K562 (cell line): ENCODE measurements at regions not wholly inside any gene's neighbourhood (a gene's known extent, or its start where the extent isn't known, plus 50 kb on each side); places are given as distances from the start of the nearest gene placed in this dataset.

Experiments
- ATAC-seq: fragments of 200-7000 bp; cut with Tn5 transposase; 3 replicates; pipeline ENCODE4 v1.9.1; 2020; ENCODE audit warnings: moderate library complexity
- BruUV-seq: library from RNA; stranded (reverse); fragments of 400-500 nt; replicated peaks from 2 replicates; lab custom pipeline; 2021; lab: Mats Ljungman, UMichigan
- CTCF ChIA-PET: fragments of 300-600 bp; formaldehyde crosslinking; extraction: SDS; loops from one replicate; lab custom pipeline; 2021; ENCODE audit warnings: low intra/inter-chr PET ratio; lab: Yijun Ruan, JAX
- POLR2A ChIA-PET: fragments of 300-600, 350-650 bp; sonication (Branson Sonifier 250); formaldehyde crosslinking; extraction: SDS; loops from one replicate; lab custom pipeline; 2021; ENCODE audit warnings: antibody characterized with exemption, inconsistent platforms; lab: Yijun Ruan, JAX
- DNase-seq, 4 experiments: peaks; one replicate each; pipeline versions ENCODE4 v3.0.0 to v3.0.0-alpha.2; 2011 to 2018; ENCODE audit warnings: low spot score in 3 of 4, mixed read lengths in 3 of 4; ENCODE audit errors: extremely low read depth in 1 of 4
- FAIRE-seq: peaks from 2 replicates; lab custom pipeline; 2011; peaks lifted over from hg19 to GRCh38; lab: Jason Lieb, UNC
- H2AFZ ChIP-seq: 2 replicates; pipeline ENCODE4 v1.6.0; 2011; ENCODE audit warnings: low read depth, low read length, control low read depth, inconsistent platforms
- H3K27ac ChIP-seq: fragments of 200-600 bp; 3 replicates; pipeline ENCODE4 v1.8.0; 2011; ENCODE audit warnings: low read depth, mild to moderate bottlenecking, control low read depth, inconsistent platforms, low read length, moderate library complexity, mixed read lengths; ENCODE audit errors: extremely low read depth
- H3K27me3 ChIP-seq, 2 experiments: fragments of 300-600 bp in 1 of 2; 2 replicates in 1 of 2; 3 replicates in 1 of 2; pipeline versions ENCODE4 v1.6.0 to v1.8.0; 2011; ENCODE audit warnings: inconsistent platforms in 2 of 2, low read length in 2 of 2, mild to moderate bottlenecking in 1 of 2, mixed read lengths in 1 of 2, moderate library complexity in 1 of 2; ENCODE audit not compliant: control insufficient read depth in 2 of 2, insufficient read depth in 2 of 2
- H3K36me3 ChIP-seq: fragments of 300-600 bp; 3 replicates; pipeline ENCODE4 v1.8.0; 2011; ENCODE audit warnings: mild to moderate bottlenecking, low read length, inconsistent platforms; ENCODE audit not compliant: control insufficient read depth, insufficient read depth
- H3K4me1 ChIP-seq, 2 experiments: fragments of 200-600 bp in 1 of 2; replicated peaks in 1 of 2; 2 replicates in 1 of 2; 3 replicates in 1 of 2; pipeline versions ENCODE4 v1.5.1 to v1.8.0; 2011; ENCODE audit warnings: inconsistent platforms in 2 of 2, low read length in 2 of 2, mild to moderate bottlenecking in 1 of 2, mixed read lengths in 1 of 2, moderate library complexity in 1 of 2; ENCODE audit not compliant: control insufficient read depth in 2 of 2, insufficient read depth in 2 of 2
- H3K4me2 ChIP-seq: 2 replicates; pipeline ENCODE4 v1.6.1; 2011; ENCODE audit warnings: low read length, control low read depth, inconsistent platforms, mixed read lengths; ENCODE audit not compliant: insufficient read depth
- H3K4me3 ChIP-seq: fragments of 200-600 bp; sonication (generic), shearing (Covaris generic); 2 replicates; pipeline ENCODE4 v1.5.1; 2016; ENCODE audit warnings: control low read depth, inconsistent platforms
- H3K79me2 ChIP-seq: fragments of 200-600 bp; 3 replicates; pipeline ENCODE4 v1.8.0; 2011; ENCODE audit warnings: low read length, inconsistent platforms; ENCODE audit not compliant: control insufficient read depth, insufficient read depth
- H3K9ac ChIP-seq, 2 experiments: 2 replicates each; pipeline versions ENCODE4 v1.6.0 to v1.6.1; 2011; ENCODE audit warnings: low read depth in 2 of 2, low read length in 2 of 2, control low read depth in 1 of 2, inconsistent platforms in 1 of 2, mild to moderate bottlenecking in 1 of 2, mixed read lengths in 1 of 2; ENCODE audit not compliant: insufficient read depth in 1 of 2
- H3K9me1 ChIP-seq: one replicate; pipeline ENCODE4 v1.6.0; 2011; ENCODE audit warnings: inconsistent platforms, mild to moderate bottlenecking, low read length, moderate library complexity; ENCODE audit not compliant: control insufficient read depth, insufficient read depth
- H3K9me3 ChIP-seq: replicated peaks from 2 replicates; pipeline ENCODE4 v1.5.1; 2011; ENCODE audit warnings: low read depth, low read length, inconsistent platforms; ENCODE audit not compliant: control insufficient read depth, insufficient read depth
- H4K20me1 ChIP-seq: replicated peaks from 2 replicates; pipeline ENCODE4 v1.6.1; 2011; ENCODE audit warnings: low read length, inconsistent platforms, mixed read lengths; ENCODE audit not compliant: control insufficient read depth, insufficient read depth
- DDX20 ChIP-seq: fragments of 450-650 bp; IDR thresholded peaks from 2 replicates; pipeline ENCODE4 v1.6.1; 2016; ENCODE audit warnings: missing genetic modification characterization, low read depth, mild to moderate bottlenecking, missing compliant biosample characterization, moderate library complexity
- EP300 ChIP-seq: IDR thresholded peaks from 2 replicates; pipeline ENCODE4 v1.6.1; 2012; ENCODE audit warnings: low read length, improper control_type of control experiment
- ID3 ChIP-seq, 2 experiments: fragments of 250-450 bp in 1 of 2; fragments of 450-650 bp in 1 of 2; sonication (Bioruptor Pico) in 1 of 2; IDR thresholded peaks; 2 replicates each; pipeline versions ENCODE4 v1.6.1 to v1.8.0; 2016 to 2021; ENCODE audit warnings: mild to moderate bottlenecking in 2 of 2, moderate library complexity in 2 of 2, missing compliant biosample characterization in 1 of 2, missing genetic modification characterization in 1 of 2
- L3MBTL2 ChIP-seq: fragments of 450-650 bp; IDR thresholded peaks from 2 replicates; pipeline ENCODE4 v1.6.1; 2016; ENCODE audit warnings: mild to moderate bottlenecking, moderate library complexity
- MLX ChIP-seq, 2 experiments: fragments of 450-650 bp in 1 of 2; sonication (generic) in 1 of 2; formaldehyde crosslinking; conservative IDR thresholded peaks; 2 replicates each; pipeline versions ENCODE4 v1.4.0 to v1.8.1; 2020 to 2022; ENCODE audit warnings: mild to moderate bottlenecking in 1 of 2, missing genetic modification reagents in 1 of 2
- PYGO2 ChIP-seq: fragments of 450-650 bp; IDR thresholded peaks from 2 replicates; pipeline ENCODE4 v1.6.1; 2016; ENCODE audit warnings: mild to moderate bottlenecking, missing genetic modification characterization, moderate library complexity, missing compliant biosample characterization
- RBM34 ChIP-seq: fragments of 200-400 bp; formaldehyde crosslinking; IDR thresholded peaks from 2 replicates; pipeline ENCODE4 v1.6.1; 2018; ENCODE audit warnings: low read length, borderline replicate concordance; ENCODE audit not compliant: insufficient read depth
- ZBTB8A ChIP-seq: fragments of 450-650 bp; IDR thresholded peaks from 2 replicates; pipeline ENCODE4 v1.6.1; 2018; ENCODE audit warnings: mild to moderate bottlenecking, moderate library complexity; ENCODE audit not compliant: partially characterized antibody
- ZFP36 ChIP-seq: fragments of 150-350 bp; IDR thresholded peaks from 2 replicates; pipeline ENCODE4 v1.6.1; 2018; ENCODE audit warnings: low read length, low read depth; ENCODE audit not compliant: partially characterized antibody
- ZNF217 ChIP-seq: sonication (generic); formaldehyde crosslinking; IDR thresholded peaks from 2 replicates; pipeline ENCODE4 v1.8.0; 2022; ENCODE audit warnings: mild to moderate bottlenecking, missing genetic modification reagents
- ZNF263 ChIP-seq: sonication (generic); formaldehyde crosslinking; IDR thresholded peaks from 2 replicates; pipeline ENCODE4 v1.8.0; 2022; ENCODE audit warnings: mild to moderate bottlenecking, missing genetic modification reagents, borderline replicate concordance
- ZNF3 ChIP-seq: fragments of 250-450 bp; sonication (Bioruptor Pico); IDR thresholded peaks from 2 replicates; pipeline ENCODE4 v1.5.0; 2021; ENCODE audit warnings: mild to moderate bottlenecking, moderate library complexity
- ZNF507 ChIP-seq: conservative IDR thresholded peaks from 2 replicates; pipeline ENCODE4 v1.6.1; 2017; ENCODE audit warnings: missing genetic modification characterization, missing compliant biosample characterization
- WGBS: fragments of 100-300 bp; shearing (Covaris generic); methylation state at CpG from one replicate; pipeline ENCODE4 v1.1.6; 2016; ENCODE audit warnings: low coverage, mixed read lengths; ENCODE audit not compliant: insufficient coverage; ENCODE audit errors: missing lambda C conversion rate; 5-methylcytosine and 5-hydroxymethylcytosine counted together
- in situ Hi-C: fragments of 300-500 bp; cut with MboI; formaldehyde crosslinking; loops from 4 replicates; pipeline ENCODE4 v1.15.0; 2018; ENCODE audit warnings: inconsistent platforms, mixed read lengths
- intact Hi-C: fragments of 100-400 bp; cut with micrococcal nuclease; formaldehyde crosslinking; loops from 2 replicates; pipeline ENCODE4 v1.14.2; 2022
- TF ChIP-seq, protein P1 (sequence below): fragments of 450-650 bp; conservative IDR thresholded peaks from 2 replicates; pipeline ENCODE4 v1.6.1; 2016; ENCODE audit warnings: missing genetic modification characterization, low read depth, mild to moderate bottlenecking, missing compliant biosample characterization, moderate library complexity
- TF ChIP-seq, protein P2 (sequence below): fragments of 200-800 bp; sonication (Bioruptor generic); IDR thresholded peaks from 2 replicates; pipeline ENCODE4 v1.6.1; 2017; ENCODE audit warnings: missing genetic modification characterization, missing compliant biosample characterization

DNA sequence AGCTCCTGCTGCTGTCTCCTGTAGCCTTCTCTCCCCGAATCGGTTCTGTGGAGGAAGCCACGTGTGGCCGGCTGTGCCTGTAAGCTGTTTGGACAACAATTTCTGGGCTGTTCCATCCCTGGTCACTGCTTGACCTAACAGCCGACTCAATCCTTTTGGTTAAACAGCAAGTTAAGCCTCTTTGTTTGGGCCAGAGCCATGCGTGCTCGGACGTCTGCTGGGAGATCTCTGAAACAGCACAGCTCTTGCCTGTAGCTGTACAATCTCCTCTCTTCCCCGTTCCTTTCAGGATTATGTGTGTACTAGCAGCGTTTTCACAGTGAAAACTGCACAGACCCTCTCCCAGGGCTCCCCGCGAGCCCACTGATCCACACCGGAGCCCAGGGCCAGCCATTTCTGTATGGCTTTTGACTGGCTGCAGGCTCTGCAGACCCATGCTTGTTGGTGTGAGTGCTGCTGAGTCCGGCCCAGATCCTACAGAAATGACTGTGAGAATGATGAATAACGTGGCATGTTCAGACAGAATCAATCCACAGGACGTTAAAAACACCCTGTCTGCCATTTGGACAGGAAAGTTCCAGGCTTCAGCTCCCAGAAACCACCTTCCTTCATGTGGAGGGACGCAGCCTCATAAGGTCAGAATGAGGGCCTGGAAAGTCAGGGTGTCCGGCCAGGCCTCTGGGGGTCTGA is 428.6 kb upstream of the ADARB2 start:
- H3K9ac ChIP-seq = no peak overlapping the region
- no peaks in the 10 kb centered on the region for H3K9me1 ChIP-seq
- FAIRE-seq (no peak), DNase-seq (no peak), ATAC-seq (no peak)
- TF ChIP-seq EP300 (no peak), MLX (CRISPR knock-in tag; conservative IDR thresholded peaks at IDR 0.05) (no peak), RBM34 (no peak), PYGO2 (tag) (no peak), DDX20 (no peak), ZNF3 (CRISPR knock-in tag) (no peak), ZFP36 (no peak), ID3 (CRISPR knock-in tag; IDR thresholded peaks at IDR 0.05) (no peak), ID3 (tag; IDR thresholded peaks at IDR 0.05) (no peak), ZNF507 (tag) (no peak), L3MBTL2 (no peak), ZNF263 (CRISPR knock-in tag) (no peak), ZBTB8A (no peak), ZNF217 (CRISPR knock-in tag) (no peak)
- TF ChIP-seq, protein P1, sequence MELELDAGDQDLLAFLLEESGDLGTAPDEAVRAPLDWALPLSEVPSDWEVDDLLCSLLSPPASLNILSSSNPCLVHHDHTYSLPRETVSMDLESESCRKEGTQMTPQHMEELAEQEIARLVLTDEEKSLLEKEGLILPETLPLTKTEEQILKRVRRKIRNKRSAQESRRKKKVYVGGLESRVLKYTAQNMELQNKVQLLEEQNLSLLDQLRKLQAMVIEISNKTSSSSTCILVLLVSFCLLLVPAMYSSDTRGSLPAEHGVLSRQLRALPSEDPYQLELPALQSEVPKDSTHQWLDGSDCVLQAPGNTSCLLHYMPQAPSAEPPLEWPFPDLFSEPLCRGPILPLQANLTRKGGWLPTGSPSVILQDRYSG = no peak
- TF ChIP-seq, protein P2, sequence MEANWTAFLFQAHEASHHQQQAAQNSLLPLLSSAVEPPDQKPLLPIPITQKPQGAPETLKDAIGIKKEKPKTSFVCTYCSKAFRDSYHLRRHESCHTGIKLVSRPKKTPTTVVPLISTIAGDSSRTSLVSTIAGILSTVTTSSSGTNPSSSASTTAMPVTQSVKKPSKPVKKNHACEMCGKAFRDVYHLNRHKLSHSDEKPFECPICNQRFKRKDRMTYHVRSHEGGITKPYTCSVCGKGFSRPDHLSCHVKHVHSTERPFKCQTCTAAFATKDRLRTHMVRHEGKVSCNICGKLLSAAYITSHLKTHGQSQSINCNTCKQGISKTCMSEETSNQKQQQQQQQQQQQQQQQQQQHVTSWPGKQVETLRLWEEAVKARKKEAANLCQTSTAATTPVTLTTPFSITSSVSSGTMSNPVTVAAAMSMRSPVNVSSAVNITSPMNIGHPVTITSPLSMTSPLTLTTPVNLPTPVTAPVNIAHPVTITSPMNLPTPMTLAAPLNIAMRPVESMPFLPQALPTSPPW (CRISPR knock-in tag) = no peak
- H4K20me1 ChIP-seq = no peaks in the 10 kb centered on the region
- H2AFZ ChIP-seq = no peak overlapping the region
- no peaks in the 10 kb centered on the region for H3K79me2 ChIP-seq
- under 1% methylated on average over 18 of the region's 18 CpGs for WGBS
- no peaks in the 10 kb centered on the region for H3K4me1 ChIP-seq
- H3K4me2 ChIP-seq = no peak overlapping the region
- intact Hi-C loops = no loop called here
- CTCF ChIA-PET = no interaction called here
- BruUV-seq = no TSS peak
- no peaks in the 10 kb centered on the region for H3K9me3 ChIP-seq
- peaks cover 0 to 6% of the 10 kb centered on the region in 2 experiments; a peak in 1 of 5 replicates for H3K27me3 ChIP-seq
- H3K27ac ChIP-seq = no peak overlapping the region
- H3K4me3 ChIP-seq = no peak overlapping the region
- in situ Hi-C loops = no loop called here
- no peaks in the 10 kb centered on the region for H3K36me3 ChIP-seq
- POLR2A ChIA-PET = no interaction called here
